ENCODE measurements at regions not wholly inside any gene's neighbourhood (a gene's known extent, or its start where the extent isn't known, plus 50 kb on each side); places are given as distances from the start of the nearest gene placed in this dataset.

- Histone ChIP-seq H3K27ac (no peak overlapping the region), H3K36me3 (no peaks in the 10 kb centered on the region), H3K4me1 (no peaks in the 10 kb centered on the region), H3K4me3 (replicated peaks in 1 of 3) (no peak overlapping the region), H3K9me3 (no peaks in the 10 kb centered on the region), H3K27me3 (no peaks in the 10 kb centered on the region)
- DNase-seq, result no peak
- intact Hi-C loops (cut with DNase I), result loop anchor here (5.0 kb wide), 1 partner anchor 1013 kb away; no protein-coding TSS in a partner anchor
- TF ChIP-seq POLR2A (IDR thresholded peaks at IDR 0.05) (no peak), CTCF (IDR thresholded peaks at IDR 0.05) (no peak)
- WGBS, 2 donors, result 77 to 84% methylated on average over 7 to 9 of the region's 9 CpGs
Measured at GRCh38 chr1:29394521-29395225, 158.4 kb downstream of the PTPRU start.

- Histone ChIP-seq H3K4me3 (replicated peaks in 1 of 3) (no peak overlapping the region), H3K27me3 (no peaks in the 10 kb centered on the region), H3K36me3 (no peaks in the 10 kb centered on the region), H3K9me3 (no peaks in the 10 kb centered on the region), H3K27ac (no peak overlapping the region), H3K4me1 (no peaks in the 10 kb centered on the region)
- WGBS, 2 donors, result 71 to 75% methylated on average over 2 of the region's 2 CpGs
- no peak for DNase-seq
- intact Hi-C loops (cut with DNase I), result loop anchor here (5.0 kb wide), 1 partner anchor 1014 kb away; no protein-coding TSS in a partner anchor
- TF ChIP-seq CTCF (IDR thresholded peaks at IDR 0.05) (no peak), POLR2A (IDR thresholded peaks at IDR 0.05) (no peak)
Measured at GRCh38 chr1:29393451-29393826, 157.1 kb downstream of the PTPRU start.

GRCh38 chr1:29392486-29393450 lies 156.4 kb downstream of the PTPRU start:
- no peaks in the 10 kb centered on the region for H3K9me3 ChIP-seq
- 65 to 67% methylated on average over 7 of the region's 7 CpGs for WGBS, 2 donors
- H3K27ac ChIP-seq, result no peak overlapping the region
- intact Hi-C loops (cut with DNase I), result loop anchor here (5.0 kb wide), 1 partner anchor 1015 kb away; no protein-coding TSS in a partner anchor
- no peak overlapping the region for H3K4me3 ChIP-seq (replicated peaks in 1 of 3)
- no peaks in the 10 kb centered on the region for H3K27me3 ChIP-seq
- H3K4me1 ChIP-seq, result no peaks in the 10 kb centered on the region
- TF ChIP-seq CTCF (IDR thresholded peaks at IDR 0.05) (no peak), POLR2A (IDR thresholded peaks at IDR 0.05) (no peak)
- DNase-seq, result no peak
- H3K36me3 ChIP-seq, result no peaks in the 10 kb centered on the region

- Histone ChIP-seq H3K4me1 (no peaks in the 10 kb centered on the region), H3K27me3 (no peaks in the 10 kb centered on the region), H3K36me3 (no peaks in the 10 kb centered on the region), H3K9me3 (no peaks in the 10 kb centered on the region), H3K4me3 (replicated peaks in 1 of 3) (no peak overlapping the region), H3K27ac (no peak overlapping the region)
- DNase-seq, result no peak
- 38 to 63% methylated on average over 2 to 3 of the region's 3 CpGs for WGBS, 2 donors
- intact Hi-C loops (cut with DNase I), result loop anchor here (5.0 kb wide), 1 partner anchor 1015 kb away; no protein-coding TSS in a partner anchor
- no peak for TF ChIP-seq POLR2A (IDR thresholded peaks at IDR 0.05)
- TF ChIP-seq CTCF (IDR thresholded peaks at IDR 0.05), result no peak
Measured at GRCh38 chr1:29392036-29392435, 155.7 kb downstream of the PTPRU start.

Measured in thyroid gland (tissue), 4 donors.